ENCODE measurements at regions not wholly inside any gene's neighbourhood (a gene's known extent, or its start where the extent isn't known, plus 50 kb on each side); places are given as distances from the start of the nearest gene placed in this dataset.

- no peak for TF ChIP-seq CTCF (IDR thresholded peaks at IDR 0.05; ENCODE audit: borderline replicate concordance, extremely low read depth, low read length, poor library complexity, severe bottlenecking)
- no peak for TF ChIP-seq EZH2 (IDR thresholded peaks at IDR 0.05; ENCODE audit: borderline replicate concordance, low read depth, low read length, severe bottlenecking)
Measured at GRCh38 chr15:95995375-95996168, 334.9 kb upstream of the NR2F2 start.
